SK-N-SH treated with all-trans-retinoic acid at 6 μM for 48 hours (cell line): ENCODE measurements at regions not wholly inside any gene's neighbourhood (a gene's known extent, or its start where the extent isn't known, plus 50 kb on each side); places are given as distances from the start of the nearest gene placed in this dataset.
A peak's percentile ranks its signal among the peaks of the same experiment; 100 is the strongest.

Source experiments
- ATAC-seq: fragments of 200-7000 bp; cut with Tn5 transposase; 3 replicates; pipeline ENCODE4 v1.9.1; 2020; ENCODE audit warnings: mild to moderate bottlenecking, moderate library complexity
- ARNTL ChIP-seq: fragments of 450-650 bp; formaldehyde crosslinking; IDR thresholded peaks from 2 replicates; pipeline ENCODE4 v1.5.0; 2020; ENCODE audit warnings: low read depth, mild to moderate bottlenecking, moderate library complexity, borderline replicate concordance
- BACH2 ChIP-seq: fragments of 250-450 bp; sonication (Bioruptor Pico); IDR thresholded peaks from 2 replicates; pipeline ENCODE4 v1.9.0; 2021; ENCODE audit warnings: mild to moderate bottlenecking, borderline replicate concordance
- CSDC2 ChIP-seq: fragments of 250-450 bp; sonication (Bioruptor Pico); IDR thresholded peaks from 2 replicates; pipeline ENCODE4 v1.5.0; 2020; ENCODE audit warnings: mild to moderate bottlenecking, moderate library complexity
- ISL1 ChIP-seq: fragments of 250-450 bp; sonication (Bioruptor Pico); IDR thresholded peaks from 2 replicates; pipeline ENCODE4 v2.1.2; 2022; ENCODE audit warnings: mild to moderate bottlenecking, moderate library complexity
- OSR1 ChIP-seq: fragments of 250-450 bp; sonication (Bioruptor Pico); IDR thresholded peaks from 2 replicates; pipeline ENCODE4 v1.8.0; 2022; ENCODE audit warnings: moderate library complexity, mild to moderate bottlenecking, inconsistent platforms
- PATZ1 ChIP-seq: fragments of 250-450 bp; sonication (Bioruptor Pico); IDR thresholded peaks from 2 replicates; pipeline ENCODE4 v1.8.0; 2020; ENCODE audit warnings: mild to moderate bottlenecking, moderate library complexity, borderline replicate concordance
- POU6F1 ChIP-seq: fragments of 250-450 bp; sonication (Bioruptor Pico); IDR thresholded peaks from 2 replicates; pipeline ENCODE4 v1.8.0; 2021; ENCODE audit warnings: low read depth, mild to moderate bottlenecking, moderate library complexity, borderline replicate concordance
- PPARA ChIP-seq: fragments of 250-450 bp; sonication (Bioruptor Pico); IDR thresholded peaks from 2 replicates; pipeline ENCODE4 v1.5.0; 2020; ENCODE audit warnings: mild to moderate bottlenecking, borderline replicate concordance
- TCF4 ChIP-seq: fragments of 250-450 bp; sonication (Bioruptor Pico); IDR thresholded peaks from 2 replicates; pipeline ENCODE4 v1.8.0; 2021; ENCODE audit warnings: mild to moderate bottlenecking, moderate library complexity, borderline replicate concordance
- ZFP3 ChIP-seq: fragments of 250-450 bp; sonication (Bioruptor Pico); IDR thresholded peaks from 2 replicates; pipeline ENCODE4 v1.5.0; 2020; ENCODE audit warnings: mild to moderate bottlenecking, moderate library complexity
- ZFP30 ChIP-seq: fragments of 450-650 bp; formaldehyde crosslinking; IDR thresholded peaks from 2 replicates; pipeline ENCODE4 v1.5.0; 2022; ENCODE audit warnings: mild to moderate bottlenecking, moderate library complexity
- ZNF565 ChIP-seq: fragments of 450-650 bp; formaldehyde crosslinking; conservative IDR thresholded peaks from 2 replicates; pipeline ENCODE4 v1.5.0; 2020; ENCODE audit warnings: low read depth, mild to moderate bottlenecking, moderate library complexity
- ZNF70 ChIP-seq: fragments of 450-650 bp; formaldehyde crosslinking; IDR thresholded peaks from 2 replicates; pipeline ENCODE4 v1.5.0; 2020; ENCODE audit warnings: mild to moderate bottlenecking, moderate library complexity
- ZNF8 ChIP-seq: fragments of 450-650 bp; formaldehyde crosslinking; IDR thresholded peaks from 2 replicates; pipeline ENCODE4 v1.5.0; 2020; ENCODE audit warnings: mild to moderate bottlenecking, moderate library complexity
- TF ChIP-seq, protein P1 (sequence below): fragments of 250-450 bp; sonication (Bioruptor Pico); IDR thresholded peaks from 2 replicates; pipeline ENCODE4 v1.5.1; 2021; ENCODE audit warnings: mild to moderate bottlenecking, moderate library complexity
- TF ChIP-seq, protein P2 (sequence below): fragments of 250-450 bp; sonication (Bioruptor Pico); IDR thresholded peaks from 2 replicates; pipeline ENCODE4 v1.5.0; 2020; ENCODE audit warnings: mild to moderate bottlenecking, moderate library complexity

DNA sequence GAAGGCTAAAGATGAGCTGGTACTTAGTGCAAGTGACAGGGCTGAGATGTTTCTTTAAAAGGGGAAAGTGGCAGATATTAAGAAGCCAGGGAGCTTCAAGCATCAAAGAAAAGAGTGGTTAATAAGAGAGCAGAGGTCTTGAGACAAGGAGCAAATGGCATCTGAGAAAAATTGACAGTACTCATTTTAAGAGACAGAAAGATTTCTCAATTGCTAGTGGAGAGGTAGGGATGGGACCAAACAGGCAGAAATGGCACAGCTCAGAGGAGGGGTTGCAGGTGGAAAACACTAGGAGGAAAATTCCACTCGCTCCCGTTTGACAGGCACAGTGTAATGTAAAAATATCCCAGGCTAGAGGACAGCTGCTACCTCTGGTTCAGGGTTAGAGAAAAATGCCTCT lies 593.4 kb upstream of the LRATD1 start:
- ATAC-seq: no peak
- TF ChIP-seq ZNF565 (CRISPR knock-in tag): no peak
- TF ChIP-seq ZFP30 (CRISPR knock-in tag): no peak
- TF ChIP-seq, protein P1, sequence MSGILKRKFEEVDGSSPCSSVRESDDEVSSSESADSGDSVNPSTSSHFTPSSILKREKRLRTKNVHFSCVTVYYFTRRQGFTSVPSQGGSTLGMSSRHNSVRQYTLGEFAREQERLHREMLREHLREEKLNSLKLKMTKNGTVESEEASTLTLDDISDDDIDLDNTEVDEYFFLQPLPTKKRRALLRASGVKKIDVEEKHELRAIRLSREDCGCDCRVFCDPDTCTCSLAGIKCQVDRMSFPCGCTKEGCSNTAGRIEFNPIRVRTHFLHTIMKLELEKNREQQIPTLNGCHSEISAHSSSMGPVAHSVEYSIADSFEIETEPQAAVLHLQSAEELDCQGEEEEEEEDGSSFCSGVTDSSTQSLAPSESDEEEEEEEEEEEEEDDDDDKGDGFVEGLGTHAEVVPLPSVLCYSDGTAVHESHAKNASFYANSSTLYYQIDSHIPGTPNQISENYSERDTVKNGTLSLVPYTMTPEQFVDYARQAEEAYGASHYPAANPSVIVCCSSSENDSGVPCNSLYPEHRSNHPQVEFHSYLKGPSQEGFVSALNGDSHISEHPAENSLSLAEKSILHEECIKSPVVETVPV (CRISPR knock-in tag): no peak
- TF ChIP-seq PATZ1 (CRISPR knock-in tag): no peak
- TF ChIP-seq BACH2 (CRISPR knock-in tag): no peak

- TF ChIP-seq ZNF70 (CRISPR knock-in tag) (no peak), ISL1 (0 out of 2 replicates have a peak, but pooled peaks have one; percentile 11), POU6F1 (no peak), ARNTL (CRISPR knock-in tag) (no peak), BACH2 (CRISPR knock-in tag) (no peak)
Observed at GRCh38 chr2:14047491-14047890, 585.0 kb upstream of the LRATD1 start.

DNA sequence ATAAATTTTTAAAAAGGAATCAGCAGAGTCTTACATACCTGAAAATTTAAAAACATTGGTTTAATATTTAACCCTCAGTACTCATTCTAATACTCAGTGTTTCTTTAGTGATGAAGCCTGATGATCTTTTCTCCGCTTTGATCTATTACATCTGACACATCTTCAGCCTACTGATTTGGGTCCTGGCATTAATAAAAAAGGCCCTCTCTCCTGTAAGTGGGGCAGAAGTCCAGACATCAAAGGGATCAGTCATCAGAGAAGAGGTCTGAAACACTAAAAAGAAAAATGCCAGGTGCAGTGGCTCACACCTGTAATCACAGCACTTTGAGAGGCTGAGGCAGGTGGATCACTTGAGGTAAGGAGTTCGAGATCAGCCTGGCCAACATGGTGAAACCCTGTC lies 581.1 kb upstream of the LRATD1 start:
- TF ChIP-seq TCF4 (CRISPR knock-in tag) (no peak), BACH2 (CRISPR knock-in tag) (no peak), ZNF70 (CRISPR knock-in tag) (no peak), ZNF8 (CRISPR knock-in tag) (no peak), ZFP30 (CRISPR knock-in tag) (no peak), ISL1 (no peak)
- ATAC-seq: no peak

More at GRCh38 chr2:14047491-14047890, 585.0 kb upstream of the LRATD1 start:
- ATAC-seq: no peak

- no peak for ATAC-seq
- no peak for TF ChIP-seq ARNTL (CRISPR knock-in tag)
- no peak for TF ChIP-seq ZNF565 (CRISPR knock-in tag)
- no peak for TF ChIP-seq OSR1 (CRISPR knock-in tag)
- TF ChIP-seq, protein P1 (CRISPR knock-in tag): no peak
- TF ChIP-seq, protein P2, sequence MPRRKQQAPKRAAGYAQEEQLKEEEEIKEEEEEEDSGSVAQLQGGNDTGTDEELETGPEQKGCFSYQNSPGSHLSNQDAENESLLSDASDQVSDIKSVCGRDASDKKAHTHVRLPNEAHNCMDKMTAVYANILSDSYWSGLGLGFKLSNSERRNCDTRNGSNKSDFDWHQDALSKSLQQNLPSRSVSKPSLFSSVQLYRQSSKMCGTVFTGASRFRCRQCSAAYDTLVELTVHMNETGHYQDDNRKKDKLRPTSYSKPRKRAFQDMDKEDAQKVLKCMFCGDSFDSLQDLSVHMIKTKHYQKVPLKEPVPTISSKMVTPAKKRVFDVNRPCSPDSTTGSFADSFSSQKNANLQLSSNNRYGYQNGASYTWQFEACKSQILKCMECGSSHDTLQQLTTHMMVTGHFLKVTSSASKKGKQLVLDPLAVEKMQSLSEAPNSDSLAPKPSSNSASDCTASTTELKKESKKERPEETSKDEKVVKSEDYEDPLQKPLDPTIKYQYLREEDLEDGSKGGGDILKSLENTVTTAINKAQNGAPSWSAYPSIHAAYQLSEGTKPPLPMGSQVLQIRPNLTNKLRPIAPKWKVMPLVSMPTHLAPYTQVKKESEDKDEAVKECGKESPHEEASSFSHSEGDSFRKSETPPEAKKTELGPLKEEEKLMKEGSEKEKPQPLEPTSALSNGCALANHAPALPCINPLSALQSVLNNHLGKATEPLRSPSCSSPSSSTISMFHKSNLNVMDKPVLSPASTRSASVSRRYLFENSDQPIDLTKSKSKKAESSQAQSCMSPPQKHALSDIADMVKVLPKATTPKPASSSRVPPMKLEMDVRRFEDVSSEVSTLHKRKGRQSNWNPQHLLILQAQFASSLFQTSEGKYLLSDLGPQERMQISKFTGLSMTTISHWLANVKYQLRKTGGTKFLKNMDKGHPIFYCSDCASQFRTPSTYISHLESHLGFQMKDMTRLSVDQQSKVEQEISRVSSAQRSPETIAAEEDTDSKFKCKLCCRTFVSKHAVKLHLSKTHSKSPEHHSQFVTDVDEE (CRISPR knock-in tag): no peak
- TF ChIP-seq POU6F1: no peak
- TF ChIP-seq ZFP3 (CRISPR knock-in tag): no peak
- no peak for TF ChIP-seq CSDC2 (CRISPR knock-in tag)
- TF ChIP-seq ZNF70 (CRISPR knock-in tag): no peak
- no peak for TF ChIP-seq PATZ1 (CRISPR knock-in tag)
- TF ChIP-seq PPARA (CRISPR knock-in tag): no peak
- no peak for TF ChIP-seq ZFP30 (CRISPR knock-in tag)
- TF ChIP-seq BACH2 (CRISPR knock-in tag): no peak
Observed at GRCh38 chr2:14053105-14053504, 579.4 kb upstream of the LRATD1 start.
